HepG2 (cell line): ENCODE measurements at regions not wholly inside any gene's neighbourhood (a gene's known extent, or its start where the extent isn't known, plus 50 kb on each side); places are given as distances from the start of the nearest gene placed in this dataset.

Experiments used
- ARID3A ChIP-seq: IDR thresholded peaks from 2 replicates; pipeline ENCODE4 v1.6.1; 2012; ENCODE audit warnings: low read depth, low read length, improper control_type of control experiment
- ARID5B ChIP-seq: IDR thresholded peaks from 2 replicates; pipeline ENCODE4 v1.4.0; 2020; ENCODE audit warnings: mild to moderate bottlenecking, missing genetic modification reagents
- CREM ChIP-seq, 2 experiments: sonication (generic) in 1 of 2; formaldehyde crosslinking in 1 of 2; IDR thresholded peaks; 2 replicates each; pipeline versions ENCODE4 v1.4.0 to v1.6.1; 2016 to 2020; ENCODE audit warnings: antibody characterized with exemption in 1 of 2, mild to moderate bottlenecking in 1 of 2, missing genetic modification reagents in 1 of 2
- KAT8 ChIP-seq: IDR thresholded peaks from 2 replicates; pipeline ENCODE4 v1.6.1; 2016; ENCODE audit warnings: missing genetic modification reagents, missing compliant biosample characterization
- ONECUT2 ChIP-seq: sonication (generic); formaldehyde crosslinking; IDR thresholded peaks from 2 replicates; pipeline ENCODE4 v1.4.0; 2020; ENCODE audit warnings: missing genetic modification reagents
- POGK ChIP-seq: sonication (generic); formaldehyde crosslinking; conservative IDR thresholded peaks from 2 replicates; pipeline ENCODE4 v1.8.0; 2022; ENCODE audit warnings: mild to moderate bottlenecking, moderate library complexity, missing genetic modification reagents
- RCOR2 ChIP-seq: IDR thresholded peaks from 2 replicates; pipeline ENCODE4 v1.6.1; 2016; ENCODE audit warnings: missing biosample characterization, missing genetic modification reagents
- SOX13 ChIP-seq, 3 experiments: fragments of 450-650 bp in 1 of 3; sonication (generic) in 1 of 3; formaldehyde crosslinking in 1 of 3; IDR thresholded peaks in 2 of 3; conservative IDR thresholded peaks in 1 of 3; 2 replicates each; pipeline versions ENCODE4 v1.5.0 to v1.6.1; 2016 to 2020; ENCODE audit warnings: antibody characterized with exemption in 1 of 3, mild to moderate bottlenecking in 1 of 3, missing compliant biosample characterization in 1 of 3, missing genetic modification reagents in 1 of 3, moderate library complexity in 1 of 3
- TEF ChIP-seq: sonication (generic); formaldehyde crosslinking; IDR thresholded peaks from 2 replicates; pipeline ENCODE4 v1.5.0; 2020; ENCODE audit warnings: missing genetic modification reagents
- ZNF678 ChIP-seq: sonication (generic); formaldehyde crosslinking; IDR thresholded peaks from 2 replicates; pipeline ENCODE4 v1.4.0; 2020; ENCODE audit warnings: mild to moderate bottlenecking, missing genetic modification reagents
- TF ChIP-seq, protein P1 (sequence below): sonication (generic); formaldehyde crosslinking; conservative IDR thresholded peaks from 2 replicates; pipeline ENCODE4 v1.4.0; 2020; ENCODE audit warnings: mild to moderate bottlenecking, missing genetic modification reagents, moderate library complexity

GRCh38 chr4:188606635-188607034, 467.4 kb downstream of the TRIML1 start (continued):
- TF ChIP-seq CREM (IDR thresholded peaks at IDR 0.05) (peak; percentile 25; the same call in 1 of the 2 replicates), CREM (CRISPR knock-in tag; IDR thresholded peaks at IDR 0.05) (no peak), KAT8 (no peak), POGK (no peak), TEF (CRISPR knock-in tag) (peak; percentile 71; the same call in 1 of the 2 replicates), ARID5B (CRISPR knock-in tag) (peak; percentile 74; the same call in 1 of the 2 replicates), ONECUT2 (CRISPR knock-in tag) (peak; percentile 61; the same call in 1 of the 2 replicates), SOX13 (IDR thresholded peaks at IDR 0.05) (no peak), SOX13 (CRISPR knock-in tag; conservative IDR thresholded peaks at IDR 0.05 in 1 of 2, IDR thresholded peaks at IDR 0.05 in 1 of 2) (peak in 1 of 2 experiments; percentile 75; a peak in 1 of 4 replicates), RCOR2 (0 out of 2 replicates have a peak, but pooled peaks have one; percentile 27), ZNF678 (no peak), ARID3A (peak; percentile 76; the same call in 1 of the 2 replicates)
- TF ChIP-seq, protein P1, sequence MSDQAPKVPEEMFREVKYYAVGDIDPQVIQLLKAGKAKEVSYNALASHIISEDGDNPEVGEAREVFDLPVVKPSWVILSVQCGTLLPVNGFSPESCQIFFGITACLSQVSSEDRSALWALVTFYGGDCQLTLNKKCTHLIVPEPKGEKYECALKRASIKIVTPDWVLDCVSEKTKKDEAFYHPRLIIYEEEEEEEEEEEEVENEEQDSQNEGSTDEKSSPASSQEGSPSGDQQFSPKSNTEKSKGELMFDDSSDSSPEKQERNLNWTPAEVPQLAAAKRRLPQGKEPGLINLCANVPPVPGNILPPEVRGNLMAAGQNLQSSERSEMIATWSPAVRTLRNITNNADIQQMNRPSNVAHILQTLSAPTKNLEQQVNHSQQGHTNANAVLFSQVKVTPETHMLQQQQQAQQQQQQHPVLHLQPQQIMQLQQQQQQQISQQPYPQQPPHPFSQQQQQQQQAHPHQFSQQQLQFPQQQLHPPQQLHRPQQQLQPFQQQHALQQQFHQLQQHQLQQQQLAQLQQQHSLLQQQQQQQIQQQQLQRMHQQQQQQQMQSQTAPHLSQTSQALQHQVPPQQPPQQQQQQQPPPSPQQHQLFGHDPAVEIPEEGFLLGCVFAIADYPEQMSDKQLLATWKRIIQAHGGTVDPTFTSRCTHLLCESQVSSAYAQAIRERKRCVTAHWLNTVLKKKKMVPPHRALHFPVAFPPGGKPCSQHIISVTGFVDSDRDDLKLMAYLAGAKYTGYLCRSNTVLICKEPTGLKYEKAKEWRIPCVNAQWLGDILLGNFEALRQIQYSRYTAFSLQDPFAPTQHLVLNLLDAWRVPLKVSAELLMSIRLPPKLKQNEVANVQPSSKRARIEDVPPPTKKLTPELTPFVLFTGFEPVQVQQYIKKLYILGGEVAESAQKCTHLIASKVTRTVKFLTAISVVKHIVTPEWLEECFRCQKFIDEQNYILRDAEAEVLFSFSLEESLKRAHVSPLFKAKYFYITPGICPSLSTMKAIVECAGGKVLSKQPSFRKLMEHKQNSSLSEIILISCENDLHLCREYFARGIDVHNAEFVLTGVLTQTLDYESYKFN (CRISPR knock-in tag) = peak; percentile 72
